Sigmoid colon (tissue), 6 donors: ENCODE measurements at regions not wholly inside any gene's neighbourhood (a gene's known extent, or its start where the extent isn't known, plus 50 kb on each side); places are given as distances from the start of the nearest gene placed in this dataset.

Source experiments
- DNase-seq: peaks from one replicate; pipeline ENCODE4 v3.0.0-alpha.2; 2019
- H3K27ac ChIP-seq, 4 donors: fragments of 200-600 bp; sonication (generic); one replicate each; pipeline ENCODE4 v1.5.1; 2016 to 2019; ENCODE audit warnings: mild to moderate bottlenecking in 1 of 4
- H3K27me3 ChIP-seq, 3 donors: fragments of 200-600 bp; sonication (generic); one replicate each; pipeline ENCODE4 v1.5.1; 2019; ENCODE audit warnings: mild to moderate bottlenecking in 1 of 3
- H3K36me3 ChIP-seq, 4 donors: fragments of 200-600 bp; sonication (generic); one replicate each; pipeline ENCODE4 v1.5.1; 2016 to 2019
- H3K4me1 ChIP-seq, 4 donors: fragments of 200-600 bp; sonication (generic); one replicate each; pipeline ENCODE4 v1.5.1; 2017 to 2019
- H3K4me3 ChIP-seq, 4 donors: fragments of 200-600 bp; sonication (generic); one replicate each; pipeline ENCODE4 v1.5.1; 2017 to 2019; ENCODE audit warnings: mild to moderate bottlenecking in 2 of 4, moderate library complexity in 1 of 4
- H3K9me3 ChIP-seq, 4 donors: fragments of 200-600 bp in 3 of 4; sonication (generic) in 3 of 4; one replicate each; pipeline versions ENCODE4 v1.5.1 to v1.6.1; 2013 to 2019
- CTCF ChIP-seq, 4 experiments: fragments of 450-650 bp in 3 of 4; fragments of 200-600 bp in 1 of 4; IDR thresholded peaks; one replicate each; pipeline ENCODE4 v1.5.1; 2016 to 2019; ENCODE audit warnings: antibody characterized with exemption in 4 of 4, mild to moderate bottlenecking in 3 of 4, moderate library complexity in 2 of 4
- EP300 ChIP-seq, 4 donors: sonication (generic); formaldehyde crosslinking; IDR thresholded peaks; one replicate each; pipeline ENCODE4 v1.6.1; 2017; ENCODE audit warnings: antibody characterized with exemption in 4 of 4
- POLR2A ChIP-seq, 2 donors: fragments of 450-650 bp; IDR thresholded peaks; one replicate each; pipeline ENCODE4 v1.6.1; 2016; ENCODE audit warnings: antibody characterized with exemption in 2 of 2, mild to moderate bottlenecking in 2 of 2, moderate library complexity in 2 of 2
- POLR2AphosphoS5 ChIP-seq, 4 donors: sonication (generic); formaldehyde crosslinking; IDR thresholded peaks; one replicate each; pipeline ENCODE4 v1.6.1; 2017; ENCODE audit warnings: antibody characterized with exemption in 4 of 4
- WGBS, 2 donors: extraction: QIAGEN DNeasy Blood & Tissue Kit; methylation state at CpG; one replicate each; pipeline ENCODE4 v1.1.7; 2013; 5-methylcytosine and 5-hydroxymethylcytosine counted together
- intact Hi-C: fragments of 100-400 bp; cut with DNase I; formaldehyde crosslinking; loops from one replicate; pipeline ENCODE4 v1.15.1; 2023
- donor health status: healthy with polysubstance abuse.
- donor health status: healthy.

GRCh38 chr3:118089563-118089962, 945.1 kb downstream of the IGSF11 start:
- H3K4me1 ChIP-seq: no peaks in the 10 kb centered on the region
- TF ChIP-seq CTCF (IDR thresholded peaks at IDR 0.05) (no peak), POLR2A (IDR thresholded peaks at IDR 0.05) (no peak), EP300 (IDR thresholded peaks at IDR 0.05) (no peak), POLR2AphosphoS5 (IDR thresholded peaks at IDR 0.05) (no peak)
- WGBS, 2 donors: 82 to 94% methylated on average over 1 of the region's 1 CpG
- H3K4me3 ChIP-seq: no peak overlapping the region
- no peaks in the 10 kb centered on the region for H3K36me3 ChIP-seq
- intact Hi-C loops: no loop called here
- H3K27ac ChIP-seq: no peak overlapping the region
- DNase-seq: no peak
- peaks cover 0 to 6% (median 0%) of the 10 kb centered on the region in 4 donors for H3K9me3 ChIP-seq
- H3K27me3 ChIP-seq: no peaks in the 10 kb centered on the region

GRCh38 chr3:118097226-118097625, 937.4 kb downstream of the IGSF11 start:
- no peak for TF ChIP-seq CTCF (IDR thresholded peaks at IDR 0.05)
- no peak for TF ChIP-seq POLR2AphosphoS5 (IDR thresholded peaks at IDR 0.05)
- no peak for TF ChIP-seq POLR2A (IDR thresholded peaks at IDR 0.05)
- TF ChIP-seq EP300 (IDR thresholded peaks at IDR 0.05): no peak
- Histone ChIP-seq H3K36me3 (no peaks in the 10 kb centered on the region), H3K27ac (no peak overlapping the region), H3K4me1 (no peaks in the 10 kb centered on the region), H3K4me3 (no peak overlapping the region), H3K9me3 (peaks cover 0 to 3% (median 0%) of the 10 kb centered on the region in 4 donors), H3K27me3 (no peaks in the 10 kb centered on the region)
- 85 to 89% methylated on average over 2 of the region's 2 CpGs for WGBS, 2 donors
- DNase-seq: no peak
- intact Hi-C loops: no loop called here

- intact Hi-C loops: no loop called here
- Histone ChIP-seq H3K9me3 (peaks cover 0 to 2% (median 0%) of the 10 kb centered on the region in 4 donors), H3K27ac (no peak overlapping the region), H3K4me3 (no peak overlapping the region), H3K36me3 (no peaks in the 10 kb centered on the region), H3K27me3 (no peaks in the 10 kb centered on the region), H3K4me1 (no peaks in the 10 kb centered on the region)
- no peak for DNase-seq
- TF ChIP-seq POLR2A (IDR thresholded peaks at IDR 0.05): no peak
- no peak for TF ChIP-seq POLR2AphosphoS5 (IDR thresholded peaks at IDR 0.05)
- TF ChIP-seq EP300 (IDR thresholded peaks at IDR 0.05): no peak
- TF ChIP-seq CTCF (IDR thresholded peaks at IDR 0.05): no peak
- WGBS, 2 donors: 74 to 77% methylated on average over 1 of the region's 1 CpG
Measured at GRCh38 chr3:118097660-118098059, 937.0 kb downstream of the IGSF11 start.

GRCh38 chr3:118098827-118099226, 935.8 kb downstream of the IGSF11 start:
- intact Hi-C loops: no loop called here
- no peak overlapping the region for H3K4me3 ChIP-seq
- no peak overlapping the region for H3K27ac ChIP-seq
- no peaks in the 10 kb centered on the region for H3K36me3 ChIP-seq
- 47 to 62% methylated on average over 1 of the region's 1 CpG for WGBS, 2 donors
- no peaks in the 10 kb centered on the region for H3K4me1 ChIP-seq
- no peak for TF ChIP-seq POLR2AphosphoS5 (IDR thresholded peaks at IDR 0.05)
- TF ChIP-seq EP300 (IDR thresholded peaks at IDR 0.05): no peak
- no peak for TF ChIP-seq POLR2A (IDR thresholded peaks at IDR 0.05)
- no peak for TF ChIP-seq CTCF (IDR thresholded peaks at IDR 0.05)
- no peaks in the 10 kb centered on the region for H3K27me3 ChIP-seq
- DNase-seq: no peak
- peaks cover 0 to 2% (median 0%) of the 10 kb centered on the region in 4 donors for H3K9me3 ChIP-seq

- whole genome bisulfite sequencing, 2 donors: 67 to 77% methylated on average over 2 of the region's 2 CpGs
- H3K4me3 ChIP-seq: no peak overlapping the region
- intact Hi-C loops: no loop called here
Measured at GRCh38 chr3:118101891-118102290, 932.8 kb downstream of the IGSF11 start.

More at GRCh38 chr3:118101891-118102290, 932.8 kb downstream of the IGSF11 start:
- DNase-seq: no peak
- no peaks in the 10 kb centered on the region for H3K36me3 ChIP-seq
- TF ChIP-seq POLR2A (IDR thresholded peaks at IDR 0.05) (no peak), CTCF (IDR thresholded peaks at IDR 0.05) (no peak), POLR2AphosphoS5 (IDR thresholded peaks at IDR 0.05) (no peak), EP300 (IDR thresholded peaks at IDR 0.05) (no peak)
- no peaks in the 10 kb centered on the region for H3K27me3 ChIP-seq
- no peaks in the 10 kb centered on the region for H3K4me1 ChIP-seq
- H3K27ac ChIP-seq: no peak overlapping the region
- no peaks in the 10 kb centered on the region for H3K9me3 ChIP-seq
